Liver (tissue), 8 donors: ENCODE measurements at regions not wholly inside any gene's neighbourhood (a gene's known extent, or its start where the extent isn't known, plus 50 kb on each side); places are given as distances from the start of the nearest gene placed in this dataset.

Experiments
- DNase-seq: peaks from one replicate; pipeline ENCODE4 v3.0.0-alpha.2; 2017; ENCODE audit warnings: low spot score
- H3K27ac ChIP-seq, 2 donors: one replicate each; pipeline ENCODE4 v1.7.0; 2013; ENCODE audit warnings: inconsistent platforms in 2 of 2, low read length in 2 of 2, control low read depth in 1 of 2, low read depth in 1 of 2, mild to moderate bottlenecking in 1 of 2
- H3K27me3 ChIP-seq, 4 donors: one replicate each; pipeline versions ENCODE4 v1.6.1 to v1.7.0; 2013; ENCODE audit warnings: low read length in 3 of 4, inconsistent platforms in 1 of 4, mild to moderate bottlenecking in 1 of 4, moderate library complexity in 1 of 4; ENCODE audit not compliant: control insufficient read depth in 4 of 4, insufficient read depth in 4 of 4
- H3K36me3 ChIP-seq, 4 donors: one replicate each; pipeline versions ENCODE4 v1.6.1 to v1.7.0; 2013; ENCODE audit warnings: low read length in 3 of 4, mild to moderate bottlenecking in 3 of 4, low read depth in 1 of 4, moderate library complexity in 1 of 4; ENCODE audit not compliant: control insufficient read depth in 4 of 4, insufficient read depth in 3 of 4
- H3K4me1 ChIP-seq, 4 donors: one replicate each; pipeline versions ENCODE4 v1.6.1 to v1.7.0; 2013; ENCODE audit warnings: low read length in 3 of 4, mild to moderate bottlenecking in 3 of 4, moderate library complexity in 1 of 4; ENCODE audit not compliant: control insufficient read depth in 4 of 4, insufficient read depth in 4 of 4
- H3K4me3 ChIP-seq, 3 donors: one replicate each; pipeline versions ENCODE4 v1.6.1 to v1.7.0; 2013; ENCODE audit warnings: low read length in 3 of 3, control low read depth in 1 of 3, low read depth in 1 of 3, mild to moderate bottlenecking in 1 of 3
- H3K9ac ChIP-seq, 2 donors: one replicate each; pipeline ENCODE4 v1.7.0; 2013; ENCODE audit warnings: low read length in 2 of 2, mild to moderate bottlenecking in 2 of 2, moderate library complexity in 2 of 2, control low read depth in 1 of 2, low read depth in 1 of 2
- H3K9me3 ChIP-seq, 4 donors: one replicate each; pipeline versions ENCODE4 v1.6.1 to v1.7.0; 2013; ENCODE audit warnings: low read length in 3 of 4; ENCODE audit not compliant: control insufficient read depth in 4 of 4
- EGR1 ChIP-seq, 2 donors: IDR thresholded peaks; 2 replicates each; pipeline ENCODE4 v1.6.1; 2016 to 2018; ENCODE audit warnings: antibody characterized with exemption in 2 of 2, low read depth in 2 of 2
- FOXA1 ChIP-seq: IDR thresholded peaks from 2 replicates; pipeline ENCODE4 v1.6.1; 2016; ENCODE audit warnings: antibody characterized with exemption
- FOXA2 ChIP-seq: IDR thresholded peaks from 2 replicates; pipeline ENCODE4 v1.6.1; 2016; ENCODE audit warnings: antibody characterized with exemption
- HNF4A ChIP-seq, 2 donors: conservative IDR thresholded peaks; 2 replicates each; pipeline ENCODE4 v1.6.1; 2016; ENCODE audit warnings: antibody characterized with exemption in 2 of 2, mild to moderate bottlenecking in 2 of 2
- HNF4G ChIP-seq: IDR thresholded peaks from 2 replicates; pipeline ENCODE4 v1.6.1; 2016; ENCODE audit warnings: antibody characterized with exemption
- MAX ChIP-seq: IDR thresholded peaks from 2 replicates; pipeline ENCODE4 v1.6.1; 2016; ENCODE audit warnings: antibody characterized with exemption
- NR2F2 ChIP-seq: IDR thresholded peaks from 2 replicates; pipeline ENCODE4 v1.6.1; 2016; ENCODE audit warnings: antibody characterized with exemption
- RAD21 ChIP-seq, 2 donors: IDR thresholded peaks; 2 replicates each; pipeline ENCODE4 v1.6.1; 2016; ENCODE audit warnings: antibody characterized with exemption in 2 of 2, mild to moderate bottlenecking in 2 of 2
- RXRA ChIP-seq, 2 donors: IDR thresholded peaks; 2 replicates each; pipeline ENCODE4 v1.6.1; 2017 to 2018; ENCODE audit warnings: antibody characterized with exemption in 2 of 2, mild to moderate bottlenecking in 1 of 2
- SP1 ChIP-seq: IDR thresholded peaks from 2 replicates; pipeline ENCODE4 v1.6.1; 2018; ENCODE audit warnings: antibody characterized with exemption, mild to moderate bottlenecking
- TAF1 ChIP-seq: conservative IDR thresholded peaks from 2 replicates; pipeline ENCODE4 v1.6.1; 2016; ENCODE audit warnings: antibody characterized with exemption, mild to moderate bottlenecking
- YY1 ChIP-seq: IDR thresholded peaks from 2 replicates; pipeline ENCODE4 v1.6.1; 2016; ENCODE audit warnings: antibody characterized with exemption, mild to moderate bottlenecking
- ZBTB33 ChIP-seq: IDR thresholded peaks from 2 replicates; pipeline ENCODE4 v1.6.1; 2016; ENCODE audit warnings: antibody characterized with exemption
- WGBS: extraction: QIAGEN DNeasy Blood & Tissue Kit; methylation state at CpG from one replicate; pipeline ENCODE4 v1.1.7; 2013; 5-methylcytosine and 5-hydroxymethylcytosine counted together
- TF ChIP-seq, protein P1 (sequence below): IDR thresholded peaks from 2 replicates; pipeline ENCODE4 v1.6.1; 2016; ENCODE audit warnings: antibody characterized with exemption
- TF ChIP-seq, protein P2 (sequence below): IDR thresholded peaks from 2 replicates; pipeline ENCODE4 v1.6.1; 2016; ENCODE audit warnings: antibody characterized with exemption, mild to moderate bottlenecking
- TF ChIP-seq, protein P3 (sequence below): fragments of 150-350 bp; IDR thresholded peaks from 2 replicates; pipeline ENCODE4 v1.5.1; 2017; ENCODE audit warnings: improper control_type of control experiment, low read depth, low read length; ENCODE audit not compliant: missing input control
- donor health status: healthy.
- donor health status: healthy.
- donor health status: healthy.
- donor health status: healthy.
- donor health status: healthy.

GRCh38 chr14:82720431-82720830, 1186.8 kb upstream of the SEL1L start:
- H3K27me3 ChIP-seq, result peaks cover 0 to 3% (median 0%) of the 10 kb centered on the region in 4 donors
- WGBS, result 81% methylated on average over 3 of the region's 3 CpGs
- H3K36me3 ChIP-seq, result no peaks in the 10 kb centered on the region
- H3K27ac ChIP-seq, result no peak overlapping the region
- no peaks in the 10 kb centered on the region for H3K9me3 ChIP-seq
- H3K9ac ChIP-seq, result no peak overlapping the region
- no peaks in the 10 kb centered on the region for H3K4me1 ChIP-seq
- TF ChIP-seq NR2F2 (no peak), YY1 (no peak), FOXA2 (no peak), TAF1 (no peak), ZBTB33 (no peak), FOXA1 (no peak), MAX (no peak), RXRA (IDR thresholded peaks at IDR 0.05) (no peak), HNF4G (no peak), EGR1 (IDR thresholded peaks at IDR 0.05; ENCODE audit: low read depth in 2 of 2) (no peak), HNF4A (conservative IDR thresholded peaks at IDR 0.05) (no peak), RAD21 (IDR thresholded peaks at IDR 0.05) (no peak)
- TF ChIP-seq, protein P1, sequence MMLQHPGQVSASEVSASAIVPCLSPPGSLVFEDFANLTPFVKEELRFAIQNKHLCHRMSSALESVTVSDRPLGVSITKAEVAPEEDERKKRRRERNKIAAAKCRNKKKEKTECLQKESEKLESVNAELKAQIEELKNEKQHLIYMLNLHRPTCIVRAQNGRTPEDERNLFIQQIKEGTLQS, result no peak
- TF ChIP-seq, protein P2, sequence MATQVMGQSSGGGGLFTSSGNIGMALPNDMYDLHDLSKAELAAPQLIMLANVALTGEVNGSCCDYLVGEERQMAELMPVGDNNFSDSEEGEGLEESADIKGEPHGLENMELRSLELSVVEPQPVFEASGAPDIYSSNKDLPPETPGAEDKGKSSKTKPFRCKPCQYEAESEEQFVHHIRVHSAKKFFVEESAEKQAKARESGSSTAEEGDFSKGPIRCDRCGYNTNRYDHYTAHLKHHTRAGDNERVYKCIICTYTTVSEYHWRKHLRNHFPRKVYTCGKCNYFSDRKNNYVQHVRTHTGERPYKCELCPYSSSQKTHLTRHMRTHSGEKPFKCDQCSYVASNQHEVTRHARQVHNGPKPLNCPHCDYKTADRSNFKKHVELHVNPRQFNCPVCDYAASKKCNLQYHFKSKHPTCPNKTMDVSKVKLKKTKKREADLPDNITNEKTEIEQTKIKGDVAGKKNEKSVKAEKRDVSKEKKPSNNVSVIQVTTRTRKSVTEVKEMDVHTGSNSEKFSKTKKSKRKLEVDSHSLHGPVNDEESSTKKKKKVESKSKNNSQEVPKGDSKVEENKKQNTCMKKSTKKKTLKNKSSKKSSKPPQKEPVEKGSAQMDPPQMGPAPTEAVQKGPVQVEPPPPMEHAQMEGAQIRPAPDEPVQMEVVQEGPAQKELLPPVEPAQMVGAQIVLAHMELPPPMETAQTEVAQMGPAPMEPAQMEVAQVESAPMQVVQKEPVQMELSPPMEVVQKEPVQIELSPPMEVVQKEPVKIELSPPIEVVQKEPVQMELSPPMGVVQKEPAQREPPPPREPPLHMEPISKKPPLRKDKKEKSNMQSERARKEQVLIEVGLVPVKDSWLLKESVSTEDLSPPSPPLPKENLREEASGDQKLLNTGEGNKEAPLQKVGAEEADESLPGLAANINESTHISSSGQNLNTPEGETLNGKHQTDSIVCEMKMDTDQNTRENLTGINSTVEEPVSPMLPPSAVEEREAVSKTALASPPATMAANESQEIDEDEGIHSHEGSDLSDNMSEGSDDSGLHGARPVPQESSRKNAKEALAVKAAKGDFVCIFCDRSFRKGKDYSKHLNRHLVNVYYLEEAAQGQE, result no peak
- TF ChIP-seq, protein P3, sequence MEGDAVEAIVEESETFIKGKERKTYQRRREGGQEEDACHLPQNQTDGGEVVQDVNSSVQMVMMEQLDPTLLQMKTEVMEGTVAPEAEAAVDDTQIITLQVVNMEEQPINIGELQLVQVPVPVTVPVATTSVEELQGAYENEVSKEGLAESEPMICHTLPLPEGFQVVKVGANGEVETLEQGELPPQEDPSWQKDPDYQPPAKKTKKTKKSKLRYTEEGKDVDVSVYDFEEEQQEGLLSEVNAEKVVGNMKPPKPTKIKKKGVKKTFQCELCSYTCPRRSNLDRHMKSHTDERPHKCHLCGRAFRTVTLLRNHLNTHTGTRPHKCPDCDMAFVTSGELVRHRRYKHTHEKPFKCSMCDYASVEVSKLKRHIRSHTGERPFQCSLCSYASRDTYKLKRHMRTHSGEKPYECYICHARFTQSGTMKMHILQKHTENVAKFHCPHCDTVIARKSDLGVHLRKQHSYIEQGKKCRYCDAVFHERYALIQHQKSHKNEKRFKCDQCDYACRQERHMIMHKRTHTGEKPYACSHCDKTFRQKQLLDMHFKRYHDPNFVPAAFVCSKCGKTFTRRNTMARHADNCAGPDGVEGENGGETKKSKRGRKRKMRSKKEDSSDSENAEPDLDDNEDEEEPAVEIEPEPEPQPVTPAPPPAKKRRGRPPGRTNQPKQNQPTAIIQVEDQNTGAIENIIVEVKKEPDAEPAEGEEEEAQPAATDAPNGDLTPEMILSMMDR, result no peak
- no peak for DNase-seq
- no peak overlapping the region for H3K4me3 ChIP-seq

DNA sequence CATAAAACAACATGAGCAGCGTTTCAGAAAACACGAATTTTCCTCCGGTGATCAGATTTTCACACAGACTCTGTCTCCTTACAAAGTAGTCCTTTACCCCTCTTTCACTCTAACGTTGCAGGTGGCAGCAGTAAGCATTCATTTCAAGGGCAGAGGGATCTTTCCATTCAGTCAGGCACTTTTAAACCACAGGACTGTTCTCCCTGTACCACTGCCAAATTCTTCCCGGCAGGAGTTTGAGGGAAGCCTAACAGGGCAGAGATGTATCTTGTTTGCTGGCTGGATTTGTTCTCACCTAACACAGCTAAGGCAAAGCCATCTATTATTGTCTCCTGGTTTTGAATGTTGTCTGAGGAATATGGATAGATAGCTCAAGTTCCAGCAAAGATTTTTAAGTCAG, 1187.3 kb upstream of the SEL1L start:
- no peak for DNase-seq
- 48% methylated on average over 5 of the region's 5 CpGs for WGBS
- no peak for TF ChIP-seq FOXA1
- TF ChIP-seq, protein P2, result no peak
- no peak for TF ChIP-seq RAD21 (IDR thresholded peaks at IDR 0.05)
- no peak for TF ChIP-seq SP1
- TF ChIP-seq HNF4G, result no peak
- TF ChIP-seq, protein P3, result no peak
- TF ChIP-seq EGR1 (IDR thresholded peaks at IDR 0.05; ENCODE audit: low read depth in 2 of 2), result no peak
- no peak for TF ChIP-seq TAF1
- TF ChIP-seq ZBTB33, result no peak
- no peak for TF ChIP-seq NR2F2

More for the DNA sequence above, 1187.3 kb upstream of the SEL1L start:
- H3K27ac ChIP-seq, result no peak overlapping the region
- peaks cover 0 to 3% (median 0%) of the 10 kb centered on the region in 4 donors for H3K27me3 ChIP-seq
- H3K4me1 ChIP-seq, result no peaks in the 10 kb centered on the region
- H3K4me3 ChIP-seq, result no peak overlapping the region
- no peaks in the 10 kb centered on the region for H3K36me3 ChIP-seq
- no peaks in the 10 kb centered on the region for H3K9me3 ChIP-seq
- H3K9ac ChIP-seq, result no peak overlapping the region
